ENCODE measurements at regions not wholly inside any gene's neighbourhood (a gene's known extent, or its start where the extent isn't known, plus 50 kb on each side); places are given as distances from the start of the nearest gene placed in this dataset.

- no peak for TF ChIP-seq CTCF (IDR thresholded peaks at IDR 0.05)
- no peak for TF ChIP-seq EP300 (IDR thresholded peaks at IDR 0.05)
Observed at GRCh38 chr11:112366012-112366411, 105.4 kb upstream of the PLET1 start.
